Duodenal mucosa (tissue), 2 donors: ENCODE measurements at regions not wholly inside any gene's neighbourhood (a gene's known extent, or its start where the extent isn't known, plus 50 kb on each side); places are given as distances from the start of the nearest gene placed in this dataset.

ENCODE experiments used
- H3K27ac ChIP-seq: one replicate; pipeline ENCODE4 v1.7.0; 2013; ENCODE audit warnings: low read depth, low read length
- H3K27me3 ChIP-seq, 2 donors: one replicate each; pipeline ENCODE4 v1.7.0; 2013; ENCODE audit warnings: low read length in 2 of 2, control low read depth in 1 of 2; ENCODE audit not compliant: insufficient read depth in 2 of 2, control insufficient read depth in 1 of 2
- H3K36me3 ChIP-seq, 2 donors: one replicate each; pipeline ENCODE4 v1.7.0; 2013; ENCODE audit warnings: low read length in 2 of 2, control low read depth in 1 of 2; ENCODE audit not compliant: insufficient read depth in 2 of 2, control insufficient read depth in 1 of 2
- H3K4me1 ChIP-seq, 2 donors: one replicate each; pipeline ENCODE4 v1.7.0; 2013; ENCODE audit warnings: low read length in 2 of 2, control low read depth in 1 of 2; ENCODE audit not compliant: insufficient read depth in 2 of 2, control insufficient read depth in 1 of 2
- H3K4me3 ChIP-seq, 2 donors: one replicate each; pipeline ENCODE4 v1.7.0; 2013; ENCODE audit warnings: low read length in 2 of 2, low read depth in 1 of 2
- H3K9ac ChIP-seq, 2 donors: one replicate each; pipeline ENCODE4 v1.7.0; 2013; ENCODE audit warnings: low read length in 2 of 2, low read depth in 1 of 2
- H3K9me3 ChIP-seq, 2 donors: one replicate each; pipeline ENCODE4 v1.7.0; 2013; ENCODE audit warnings: low read length in 2 of 2, control low read depth in 1 of 2; ENCODE audit not compliant: control insufficient read depth in 1 of 2

GRCh38 chr12:116346222-116346621 is 68.7 kb upstream of the MED13L start:
- Histone ChIP-seq H3K9me3 (no peaks in the 10 kb centered on the region), H3K4me1 (peaks cover 11 to 19% of the 10 kb centered on the region in 2 donors), H3K27me3 (no peaks in the 10 kb centered on the region), H3K4me3 (peak overlapping the region; percentile 11 to 13), H3K36me3 (no peaks in the 10 kb centered on the region), H3K27ac (no peak overlapping the region), H3K9ac (no peak overlapping the region)

GRCh38 chr12:116346741-116347140 is 69.2 kb upstream of the MED13L start:
- Histone ChIP-seq H3K27ac (no peak overlapping the region), H3K36me3 (no peaks in the 10 kb centered on the region), H3K4me1 (peaks cover 11 to 19% of the 10 kb centered on the region in 2 donors), H3K27me3 (no peaks in the 10 kb centered on the region), H3K9me3 (no peaks in the 10 kb centered on the region), H3K4me3 (peak overlapping the region in 1 of 2 donors; percentile 11), H3K9ac (no peak overlapping the region)

DNA sequence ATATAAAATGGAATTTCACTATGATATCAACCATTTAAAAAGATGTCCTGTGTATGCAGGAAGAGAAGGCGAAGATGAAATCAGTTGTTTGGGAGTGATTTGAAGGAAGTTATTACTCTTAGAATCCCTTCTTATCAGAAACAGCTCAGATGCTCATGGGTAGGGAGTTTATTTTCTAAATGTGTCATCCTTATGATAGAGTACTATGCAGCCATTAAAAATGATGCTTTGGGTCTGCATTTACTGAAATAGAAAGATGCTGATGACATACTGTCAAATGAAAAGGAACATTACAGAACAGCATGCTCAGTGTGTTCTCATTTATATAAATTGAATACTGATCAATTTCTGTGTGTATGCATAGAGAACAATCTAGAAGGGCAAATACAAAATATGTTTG is 69.8 kb upstream of the MED13L start:
- Histone ChIP-seq H3K36me3 (no peaks in the 10 kb centered on the region), H3K4me1 (peaks cover 11 to 19% of the 10 kb centered on the region in 2 donors), H3K27ac (no peak overlapping the region), H3K9ac (no peak overlapping the region), H3K27me3 (no peaks in the 10 kb centered on the region), H3K9me3 (no peaks in the 10 kb centered on the region), H3K4me3 (no peak overlapping the region)

DNA sequence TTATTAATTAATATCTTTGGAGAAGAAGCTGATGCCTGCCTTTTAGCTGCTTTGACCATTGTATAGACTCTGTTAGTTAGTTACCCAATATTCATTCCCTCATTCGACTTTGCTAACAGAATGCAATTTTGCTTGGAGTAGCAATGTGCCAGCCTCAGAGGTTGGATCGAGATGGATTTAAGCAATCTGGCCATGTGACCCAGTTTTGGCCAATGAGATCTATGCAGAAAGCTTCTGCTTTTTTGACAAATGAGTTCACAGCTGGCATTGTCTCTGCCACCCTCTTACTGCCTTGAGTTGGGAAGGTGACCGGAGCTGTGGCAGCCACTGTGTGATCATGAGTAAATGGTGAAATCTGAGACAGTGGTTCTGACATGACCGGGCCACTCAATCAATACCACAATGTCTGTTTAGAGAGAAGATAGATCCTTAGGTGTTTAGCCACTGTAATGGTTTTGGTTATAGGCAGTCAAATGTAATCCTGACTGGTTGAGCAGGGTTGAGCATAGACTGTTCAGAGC is 74.9 kb upstream of the MED13L start:
- Histone ChIP-seq H3K4me3 (no peak overlapping the region), H3K27me3 (no peaks in the 10 kb centered on the region), H3K27ac (no peak overlapping the region), H3K4me1 (peaks cover 21 to 26% of the 10 kb centered on the region in 2 donors), H3K9ac (no peak overlapping the region), H3K9me3 (no peaks in the 10 kb centered on the region), H3K36me3 (no peaks in the 10 kb centered on the region)

- H3K9ac ChIP-seq: no peak overlapping the region
- H3K9me3 ChIP-seq: no peaks in the 10 kb centered on the region
- no peak overlapping the region for H3K4me3 ChIP-seq
- no peaks in the 10 kb centered on the region for H3K27me3 ChIP-seq
- H3K27ac ChIP-seq: no peak overlapping the region
- H3K36me3 ChIP-seq: no peaks in the 10 kb centered on the region
- H3K4me1 ChIP-seq: peaks cover 18 to 29% of the 10 kb centered on the region in 2 donors
These were observed 76.5 kb upstream of the MED13L start for GRCh38 chr12:116353958-116354357.

GRCh38 chr12:116354534-116354933 is 77.0 kb upstream of the MED13L start:
- no peaks in the 10 kb centered on the region for H3K9me3 ChIP-seq
- peaks cover 17 to 29% of the 10 kb centered on the region in 2 donors for H3K4me1 ChIP-seq
- no peak overlapping the region for H3K27ac ChIP-seq
- no peaks in the 10 kb centered on the region for H3K27me3 ChIP-seq
- H3K9ac ChIP-seq: no peak overlapping the region
- H3K36me3 ChIP-seq: no peaks in the 10 kb centered on the region
- H3K4me3 ChIP-seq: no peak overlapping the region

DNA sequence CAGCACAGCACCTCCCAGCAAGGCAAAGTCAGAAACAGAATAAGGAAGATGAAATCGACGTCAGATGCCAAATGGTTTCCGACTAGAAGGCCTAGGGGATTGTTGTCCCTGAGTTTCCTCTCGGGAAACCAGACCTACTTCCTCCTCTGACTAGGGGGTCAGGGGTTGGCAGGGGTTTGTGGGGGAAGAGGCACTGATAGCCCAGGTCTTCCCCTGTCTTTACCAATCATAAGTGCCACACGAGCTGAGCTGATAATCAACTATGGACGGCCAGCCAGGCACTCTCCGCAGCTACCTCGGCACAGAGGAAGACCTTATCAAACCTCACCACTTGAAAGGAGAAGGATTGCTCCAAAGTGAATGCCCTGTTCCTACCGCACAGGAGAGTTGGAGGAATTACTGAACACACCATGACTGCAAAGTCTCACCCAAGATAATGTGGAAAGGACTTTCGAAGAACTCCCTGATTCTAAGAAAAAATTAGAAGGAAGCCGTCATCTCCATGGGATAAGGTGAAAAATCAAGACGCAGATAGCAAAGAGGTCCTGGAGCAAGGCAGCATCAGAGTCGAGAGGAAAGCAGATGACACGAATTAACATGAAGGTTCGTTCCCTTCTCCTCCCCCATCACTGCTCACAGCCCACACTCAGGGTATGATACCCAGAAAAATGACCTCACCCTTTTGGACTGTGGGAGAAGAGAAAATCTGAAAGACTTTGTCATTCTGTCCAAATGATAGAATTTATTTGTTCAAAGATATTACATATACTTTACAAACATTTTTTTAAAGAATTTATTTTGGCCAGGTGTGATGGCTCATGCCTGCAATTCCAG is 77.7 kb upstream of the MED13L start:
- no peaks in the 10 kb centered on the region for H3K9me3 ChIP-seq
- H3K4me1 ChIP-seq: peaks cover 19 to 30% of the 10 kb centered on the region in 2 donors
- no peak overlapping the region for H3K9ac ChIP-seq
- no peaks in the 10 kb centered on the region for H3K36me3 ChIP-seq
- H3K4me3 ChIP-seq: no peak overlapping the region
- no peak overlapping the region for H3K27ac ChIP-seq
- H3K27me3 ChIP-seq: no peaks in the 10 kb centered on the region

DNA sequence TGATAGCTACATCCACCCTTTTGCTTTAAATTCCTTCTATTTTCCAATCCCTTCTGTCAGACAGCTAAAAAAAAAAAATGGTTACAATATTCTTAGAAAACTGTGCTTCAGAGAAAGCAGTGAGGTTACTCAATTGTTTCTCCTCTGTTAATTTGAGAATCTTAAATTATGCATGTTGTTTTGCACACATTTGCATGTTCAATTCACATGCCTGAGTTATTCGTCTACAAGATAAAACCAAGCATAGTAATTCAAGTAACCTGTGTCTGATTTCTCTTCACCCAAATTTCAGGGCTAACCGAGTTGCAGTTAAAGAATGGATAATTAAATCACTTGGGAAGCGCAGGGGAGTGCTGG is 81.0 kb upstream of the MED13L start:
- Histone ChIP-seq H3K9ac (peak overlapping the region in 1 of 2 donors; percentile 3), H3K36me3 (no peaks in the 10 kb centered on the region), H3K27ac (peak overlapping the region; percentile 62), H3K4me3 (peak overlapping the region; percentile 14 to 24), H3K9me3 (no peaks in the 10 kb centered on the region), H3K27me3 (no peaks in the 10 kb centered on the region), H3K4me1 (peaks cover 16 to 30% of the 10 kb centered on the region in 2 donors)

- H3K4me1 ChIP-seq: peaks cover 10 to 24% of the 10 kb centered on the region in 2 donors
- H3K4me3 ChIP-seq: peak overlapping the region; percentile 24 to 32
- peak overlapping the region; percentile 3 to 18 for H3K9ac ChIP-seq
- H3K36me3 ChIP-seq: no peaks in the 10 kb centered on the region
- H3K9me3 ChIP-seq: no peaks in the 10 kb centered on the region
- H3K27me3 ChIP-seq: no peaks in the 10 kb centered on the region
- peak overlapping the region; percentile 62 for H3K27ac ChIP-seq
These were observed 81.6 kb upstream of the MED13L start for GRCh38 chr12:116358893-116359761.
